Loucy (cell line): ENCODE measurements at regions not wholly inside any gene's neighbourhood (a gene's known extent, or its start where the extent isn't known, plus 50 kb on each side); places are given as distances from the start of the nearest gene placed in this dataset.

ENCODE experiments used
- EZH2phosphoT487 ChIP-seq: fragments of 200-600 bp; IDR thresholded peaks from 2 replicates; pipeline ENCODE4 v1.6.1; 2018; ENCODE audit warnings: antibody characterized with exemption, mild to moderate bottlenecking, moderate library complexity, borderline replicate concordance
- TF ChIP-seq, protein P1 (sequence below): fragments of 200-600 bp; sonication (generic); conservative IDR thresholded peaks from 2 replicates; pipeline ENCODE4 v1.5.1; 2014; ENCODE audit warnings: mild to moderate bottlenecking, antibody characterized with exemption, low read length

DNA sequence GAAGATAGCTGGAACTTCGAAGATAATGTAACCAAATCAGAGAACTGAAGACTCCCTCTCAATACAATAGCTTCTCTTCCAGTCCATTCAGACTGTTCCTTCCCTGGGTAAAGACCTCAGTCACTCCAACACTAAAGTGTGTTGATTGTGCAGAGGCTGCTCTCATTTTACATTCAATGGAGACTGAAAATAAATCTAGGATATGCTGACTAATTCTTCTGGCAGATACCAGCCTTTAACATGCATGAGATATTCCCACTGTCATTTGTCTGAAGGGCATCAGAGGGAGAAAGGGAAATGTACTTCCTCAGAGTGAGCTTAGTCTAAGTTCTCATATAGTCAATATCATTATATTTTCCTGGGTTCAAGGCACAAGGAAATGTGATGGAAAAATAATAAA, 166.4 kb upstream of the IRAK1BP1 start:
- TF ChIP-seq, protein P1, sequence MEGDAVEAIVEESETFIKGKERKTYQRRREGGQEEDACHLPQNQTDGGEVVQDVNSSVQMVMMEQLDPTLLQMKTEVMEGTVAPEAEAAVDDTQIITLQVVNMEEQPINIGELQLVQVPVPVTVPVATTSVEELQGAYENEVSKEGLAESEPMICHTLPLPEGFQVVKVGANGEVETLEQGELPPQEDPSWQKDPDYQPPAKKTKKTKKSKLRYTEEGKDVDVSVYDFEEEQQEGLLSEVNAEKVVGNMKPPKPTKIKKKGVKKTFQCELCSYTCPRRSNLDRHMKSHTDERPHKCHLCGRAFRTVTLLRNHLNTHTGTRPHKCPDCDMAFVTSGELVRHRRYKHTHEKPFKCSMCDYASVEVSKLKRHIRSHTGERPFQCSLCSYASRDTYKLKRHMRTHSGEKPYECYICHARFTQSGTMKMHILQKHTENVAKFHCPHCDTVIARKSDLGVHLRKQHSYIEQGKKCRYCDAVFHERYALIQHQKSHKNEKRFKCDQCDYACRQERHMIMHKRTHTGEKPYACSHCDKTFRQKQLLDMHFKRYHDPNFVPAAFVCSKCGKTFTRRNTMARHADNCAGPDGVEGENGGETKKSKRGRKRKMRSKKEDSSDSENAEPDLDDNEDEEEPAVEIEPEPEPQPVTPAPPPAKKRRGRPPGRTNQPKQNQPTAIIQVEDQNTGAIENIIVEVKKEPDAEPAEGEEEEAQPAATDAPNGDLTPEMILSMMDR: no peak
- TF ChIP-seq EZH2phosphoT487: no peak
